Jurkat, Clone E6-1 (cell line): ENCODE measurements at regions not wholly inside any gene's neighbourhood (a gene's known extent, or its start where the extent isn't known, plus 50 kb on each side); places are given as distances from the start of the nearest gene placed in this dataset.

Experiments used
- DNase-seq: peaks from one replicate; pipeline ENCODE4 v3.0.0-alpha.2; 2011; ENCODE audit warnings: low read depth, low spot score
- H3K4me3 ChIP-seq: 2 replicates; pipeline ENCODE4 v1.5.1; 2011; ENCODE audit warnings: mild to moderate bottlenecking, low read length, control low read depth, moderate library complexity

DNA sequence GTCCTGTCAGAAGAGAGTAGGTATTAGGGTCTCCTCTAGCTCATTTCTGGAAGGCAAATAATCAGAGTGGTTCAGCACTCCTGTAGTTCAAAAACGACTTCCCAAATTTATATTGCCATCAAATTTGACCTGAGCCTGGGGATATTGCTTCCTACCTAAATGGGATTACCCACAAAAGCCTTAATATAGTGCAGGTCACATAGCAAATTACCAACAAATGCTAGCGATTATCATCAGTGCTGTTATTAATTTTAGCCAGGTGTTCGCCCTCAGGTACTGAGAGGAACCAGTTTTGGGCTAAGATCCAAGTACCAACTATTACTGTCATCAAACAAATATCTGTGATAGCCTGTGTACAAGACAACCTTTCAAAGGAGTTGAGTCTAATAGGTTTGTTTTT, 661.8 kb upstream of the PTBP2 start:
- DNase-seq: no peak
- no peak overlapping the region for H3K4me3 ChIP-seq

DNA sequence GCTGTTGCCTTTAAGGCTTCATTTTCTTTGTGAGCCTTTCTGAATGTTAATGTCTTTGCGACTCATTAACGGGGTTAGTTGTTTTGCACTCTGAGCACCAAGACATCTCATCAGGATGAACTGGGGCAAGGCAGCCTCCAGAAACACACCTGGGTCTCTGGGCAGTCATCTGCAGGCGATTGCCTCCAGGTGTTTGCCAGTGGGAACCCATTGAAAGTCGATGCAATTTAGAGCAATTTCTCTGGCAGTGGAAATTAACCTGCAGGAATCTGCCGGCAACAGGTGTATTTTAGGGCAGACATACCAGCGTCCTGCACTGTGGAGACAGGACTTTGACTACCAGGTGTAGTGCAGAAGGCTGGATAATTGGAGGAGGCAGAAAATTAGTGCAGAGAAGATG, 661.0 kb upstream of the PTBP2 start:
- DNase-seq: no peak
- H3K4me3 ChIP-seq: no peak overlapping the region

DNA sequence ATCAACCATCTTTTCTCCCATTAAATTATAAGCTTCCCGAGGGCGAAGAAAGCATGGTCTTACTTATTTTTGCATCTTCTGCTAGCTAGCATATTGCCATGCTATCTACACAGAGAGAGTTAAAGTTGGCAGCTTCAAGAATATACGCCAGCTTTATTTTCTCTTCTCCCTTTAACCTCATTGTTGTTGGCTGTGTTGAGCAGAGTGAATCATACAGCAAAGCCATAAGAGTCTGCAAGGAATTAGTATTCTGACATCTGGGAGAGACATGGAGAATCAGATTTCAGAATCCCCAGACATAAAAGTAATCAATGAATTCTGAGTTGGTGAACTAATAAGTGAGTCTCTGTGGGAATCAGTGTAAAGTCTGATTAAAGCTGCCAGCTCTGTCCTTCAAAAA, 649.6 kb upstream of the PTBP2 start:
- no peak for DNase-seq
- no peak overlapping the region for H3K4me3 ChIP-seq

DNA sequence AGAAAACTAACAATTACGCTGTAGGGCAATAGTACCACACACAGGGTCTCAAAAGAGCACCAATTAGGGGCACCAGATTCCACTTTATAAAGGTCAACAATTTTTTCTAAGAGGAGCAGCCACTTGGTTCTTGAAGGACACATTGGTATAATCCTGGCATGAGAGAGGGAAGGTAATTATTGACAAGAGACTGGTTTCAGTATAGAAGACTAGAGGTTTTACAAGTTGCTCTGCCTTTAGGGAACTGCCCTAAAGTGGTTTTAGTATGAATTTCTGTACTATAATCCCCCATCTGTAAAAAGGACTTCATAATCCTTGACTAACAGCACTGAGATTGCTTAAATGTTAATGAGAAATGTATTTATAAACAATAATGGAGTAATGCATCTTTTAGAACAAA, 648.5 kb upstream of the PTBP2 start:
- no peak overlapping the region for H3K4me3 ChIP-seq
- DNase-seq: no peak

- DNase-seq: no peak
These were observed 647.2 kb upstream of the PTBP2 start for GRCh38 chr1:96074422-96074821.

GRCh38 chr1:96074876-96075577, 646.6 kb upstream of the PTBP2 start:
- H3K4me3 ChIP-seq: no peak overlapping the region
- no peak for DNase-seq

More at GRCh38 chr1:96074422-96074821, 647.2 kb upstream of the PTBP2 start:
- H3K4me3 ChIP-seq: no peak overlapping the region

DNA sequence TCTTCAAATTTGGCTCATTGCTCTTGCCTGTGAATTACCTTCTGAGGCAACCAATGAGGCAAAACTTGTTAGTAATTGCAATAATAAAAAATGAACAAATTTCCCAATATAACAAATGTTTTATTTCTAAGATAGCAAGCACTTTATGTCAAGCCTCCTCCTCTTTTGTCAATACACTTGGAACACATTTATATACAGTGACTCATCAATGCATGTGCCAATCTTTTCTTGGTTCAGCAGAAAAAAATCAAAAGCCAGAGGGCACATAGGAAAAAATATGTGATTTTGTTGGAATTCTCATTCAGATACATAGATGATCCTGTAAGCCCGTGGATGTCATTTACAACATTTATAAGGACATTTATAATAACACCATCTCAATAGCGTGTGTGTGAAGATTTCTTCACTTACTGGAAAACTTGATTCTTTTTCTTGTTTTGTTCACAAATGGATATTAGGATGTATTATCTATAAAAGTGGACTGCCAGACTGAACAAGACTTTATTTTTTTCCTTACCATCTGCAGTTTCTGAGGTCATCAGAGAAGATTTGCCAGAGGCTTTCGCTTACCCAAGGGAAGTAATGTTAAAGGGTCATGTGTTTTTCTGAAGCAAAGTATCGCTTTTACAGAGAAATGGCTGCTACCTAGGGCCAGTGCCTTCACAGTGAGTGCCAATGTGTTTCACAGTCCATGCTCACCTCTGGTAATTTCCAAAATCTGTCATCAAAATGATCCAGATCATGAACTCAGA, 645.7 kb upstream of the PTBP2 start:
- no peak for DNase-seq
- H3K4me3 ChIP-seq: no peak overlapping the region

- H3K4me3 ChIP-seq: no peak overlapping the region
- no peak for DNase-seq
These were observed 645.0 kb upstream of the PTBP2 start for GRCh38 chr1:96076589-96076988.

- no peak overlapping the region for H3K4me3 ChIP-seq
- no peak for DNase-seq
These were observed 642.0 kb upstream of the PTBP2 start for GRCh38 chr1:96079581-96079980.

DNA sequence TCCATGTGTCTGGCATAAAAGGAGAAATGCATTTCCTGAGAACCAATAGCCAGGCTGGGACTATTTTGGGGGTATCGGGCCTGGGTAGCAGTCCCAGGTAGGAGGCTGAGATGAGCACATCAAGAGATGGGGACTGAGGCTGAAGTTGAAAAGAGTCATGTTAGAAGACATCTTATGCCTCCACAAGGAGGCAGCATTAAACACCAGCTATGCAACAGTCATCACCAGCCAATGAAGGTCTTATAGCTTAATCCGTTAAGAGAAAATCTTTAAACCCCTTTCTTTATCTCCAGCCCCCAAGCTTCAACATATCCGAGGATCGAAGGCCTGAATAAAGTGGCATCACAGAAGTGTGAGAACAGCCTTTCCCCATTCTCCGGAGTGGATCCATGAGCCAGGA, 640.7 kb upstream of the PTBP2 start:
- no peak overlapping the region for H3K4me3 ChIP-seq
- DNase-seq: no peak

DNA sequence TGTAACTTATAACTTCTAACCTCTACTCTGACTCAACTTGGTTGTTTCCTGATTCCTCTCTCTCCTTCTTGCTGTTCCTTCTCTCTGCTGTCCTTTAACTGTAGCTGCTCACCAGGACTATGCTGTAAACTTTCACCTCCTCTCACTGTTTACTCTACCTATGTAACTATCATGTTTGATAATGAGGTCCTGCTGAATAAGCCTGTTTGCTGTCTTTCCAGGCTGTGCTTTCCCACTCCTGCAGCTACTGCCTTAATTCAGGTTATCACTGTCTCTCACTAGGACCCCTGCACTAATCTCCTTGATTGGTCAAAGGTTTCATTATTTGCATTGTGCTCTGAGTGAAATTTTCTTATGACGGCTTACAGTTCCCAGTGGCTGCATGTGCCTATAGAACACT, 633.9 kb upstream of the PTBP2 start:
- DNase-seq: no peak
- no peak overlapping the region for H3K4me3 ChIP-seq

DNA sequence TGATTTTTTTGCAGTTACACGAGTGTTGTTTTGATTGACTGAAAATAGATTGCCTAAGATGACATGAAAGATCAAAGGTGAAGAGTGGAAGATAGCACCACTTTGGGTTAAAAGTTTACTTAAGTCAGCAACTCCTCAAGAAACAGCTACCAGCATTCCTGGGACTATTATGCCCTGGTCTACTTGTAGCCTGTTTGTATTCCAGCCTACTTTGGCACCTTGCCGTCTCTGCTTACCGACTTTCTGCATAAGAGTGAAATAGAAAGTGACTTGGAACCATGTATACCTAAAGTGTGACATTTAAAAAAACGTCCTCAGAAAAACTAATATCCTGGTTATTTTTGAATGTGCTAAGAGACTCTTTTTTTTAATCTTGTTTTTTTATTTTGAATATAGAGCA, 631.5 kb upstream of the PTBP2 start:
- DNase-seq: no peak
- H3K4me3 ChIP-seq: no peak overlapping the region

- DNase-seq: no peak
- no peak overlapping the region for H3K4me3 ChIP-seq
These were observed 625.6 kb upstream of the PTBP2 start for GRCh38 chr1:96095849-96096612.

- DNase-seq: no peak
- H3K4me3 ChIP-seq: no peak overlapping the region
These were observed 624.8 kb upstream of the PTBP2 start for GRCh38 chr1:96096613-96097321.

- no peak overlapping the region for H3K4me3 ChIP-seq
- no peak for DNase-seq
These were observed 617.1 kb upstream of the PTBP2 start for GRCh38 chr1:96104506-96104905.

- DNase-seq: no peak
- no peak overlapping the region for H3K4me3 ChIP-seq
These were observed 616.7 kb upstream of the PTBP2 start for GRCh38 chr1:96104906-96105305.

DNA sequence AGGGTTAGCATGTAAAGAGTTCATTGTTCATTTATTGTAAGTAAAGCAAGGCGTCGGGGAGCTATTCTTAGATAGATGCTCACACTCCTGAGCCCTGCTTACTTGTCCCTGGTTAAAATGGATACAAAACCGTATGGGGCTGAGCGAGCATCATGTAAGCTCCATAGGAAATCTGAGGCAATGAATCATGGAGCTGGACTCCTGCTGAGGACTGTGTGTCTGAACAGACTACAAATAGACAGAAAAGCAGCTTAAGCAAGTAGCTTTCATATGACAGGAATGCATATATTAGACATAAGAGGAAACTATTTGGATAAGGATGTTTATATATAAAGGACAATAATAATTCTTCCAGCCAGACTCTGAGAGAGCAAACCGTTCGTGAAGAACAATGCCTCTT, 604.9 kb upstream of the PTBP2 start:
- DNase-seq: no peak
- H3K4me3 ChIP-seq: no peak overlapping the region

- H3K4me3 ChIP-seq: no peak overlapping the region
- no peak for DNase-seq
These were observed 591.2 kb upstream of the PTBP2 start for GRCh38 chr1:96130432-96130831.

GRCh38 chr1:96144636-96145035, 576.9 kb upstream of the PTBP2 start:
- H3K4me3 ChIP-seq: no peak overlapping the region
- no peak for DNase-seq

DNA sequence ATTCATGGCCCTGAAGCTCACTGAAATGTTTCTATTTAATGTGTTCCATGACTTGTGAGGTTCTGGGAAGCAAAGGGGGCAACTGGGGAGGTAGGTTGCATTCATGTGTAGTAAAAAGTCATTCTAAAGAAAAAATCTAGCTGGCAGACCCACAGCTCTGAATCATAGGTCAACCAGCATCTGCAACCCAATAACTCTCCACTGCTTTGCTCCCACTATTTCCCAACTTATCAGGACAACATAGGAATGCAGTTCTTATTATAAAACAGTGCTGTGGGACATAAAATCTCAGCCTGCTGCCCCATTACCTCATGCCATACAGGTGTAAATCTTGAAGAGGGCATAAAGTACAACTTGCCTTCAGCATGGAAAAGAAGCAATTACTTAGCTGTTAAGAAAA, 576.1 kb upstream of the PTBP2 start:
- H3K4me3 ChIP-seq: no peak overlapping the region
- DNase-seq: no peak
